ENCODE measurements at regions not wholly inside any gene's neighbourhood (a gene's known extent, or its start where the extent isn't known, plus 50 kb on each side); places are given as distances from the start of the nearest gene placed in this dataset.

GRCh38 chr7:145293754-145294153, 457.9 kb upstream of the TPK1 start:
- Histone ChIP-seq H3K4me3 (ENCODE audit: low read depth, low read length, poor library complexity, severe bottlenecking) (no peak overlapping the region), H3K27ac (ENCODE audit: low read depth, low read length, poor library complexity, severe bottlenecking) (no peak overlapping the region), H3K27me3 (ENCODE audit: insufficient read depth, low read length) (no peaks in the 10 kb centered on the region)

DNA sequence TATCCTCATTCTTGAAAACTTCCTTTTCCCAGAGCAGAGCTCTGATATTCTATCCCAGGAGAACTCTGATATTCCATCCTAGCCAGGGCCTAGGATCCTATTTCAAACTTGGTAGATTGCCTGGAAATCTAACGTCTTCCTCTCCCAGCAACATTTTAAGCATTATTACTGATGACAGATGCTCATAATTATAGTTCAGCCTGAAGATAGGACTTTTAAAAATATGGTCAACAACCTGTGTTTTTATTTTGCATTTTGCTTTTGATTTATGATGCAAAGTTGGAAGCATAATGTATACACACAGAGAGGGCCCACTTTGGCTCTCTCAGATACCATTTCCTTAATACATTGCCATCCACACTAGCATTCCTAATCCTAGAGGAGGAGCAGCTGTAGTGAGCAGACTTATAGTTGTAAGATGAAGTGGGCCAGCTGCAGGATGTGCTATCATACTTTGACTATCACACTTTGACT, 457.4 kb upstream of the TPK1 start:
- TF ChIP-seq EZH2 (IDR thresholded peaks at IDR 0.05; ENCODE audit: borderline replicate concordance, low read length), result no peak
- TF ChIP-seq, protein P1, sequence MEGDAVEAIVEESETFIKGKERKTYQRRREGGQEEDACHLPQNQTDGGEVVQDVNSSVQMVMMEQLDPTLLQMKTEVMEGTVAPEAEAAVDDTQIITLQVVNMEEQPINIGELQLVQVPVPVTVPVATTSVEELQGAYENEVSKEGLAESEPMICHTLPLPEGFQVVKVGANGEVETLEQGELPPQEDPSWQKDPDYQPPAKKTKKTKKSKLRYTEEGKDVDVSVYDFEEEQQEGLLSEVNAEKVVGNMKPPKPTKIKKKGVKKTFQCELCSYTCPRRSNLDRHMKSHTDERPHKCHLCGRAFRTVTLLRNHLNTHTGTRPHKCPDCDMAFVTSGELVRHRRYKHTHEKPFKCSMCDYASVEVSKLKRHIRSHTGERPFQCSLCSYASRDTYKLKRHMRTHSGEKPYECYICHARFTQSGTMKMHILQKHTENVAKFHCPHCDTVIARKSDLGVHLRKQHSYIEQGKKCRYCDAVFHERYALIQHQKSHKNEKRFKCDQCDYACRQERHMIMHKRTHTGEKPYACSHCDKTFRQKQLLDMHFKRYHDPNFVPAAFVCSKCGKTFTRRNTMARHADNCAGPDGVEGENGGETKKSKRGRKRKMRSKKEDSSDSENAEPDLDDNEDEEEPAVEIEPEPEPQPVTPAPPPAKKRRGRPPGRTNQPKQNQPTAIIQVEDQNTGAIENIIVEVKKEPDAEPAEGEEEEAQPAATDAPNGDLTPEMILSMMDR (IDR thresholded peaks at IDR 0.05; ENCODE audit: low read length), result no peak
- Histone ChIP-seq H3K9me2 (ENCODE audit: low read depth, low read length) (no peaks in the 10 kb centered on the region), H3K9me3 (ENCODE audit: low read length) (no peaks in the 10 kb centered on the region)

More at GRCh38 chr7:145293754-145294153, 457.9 kb upstream of the TPK1 start:
- Histone ChIP-seq H3K9me2 (ENCODE audit: low read depth, low read length) (no peaks in the 10 kb centered on the region), H2AFZ (ENCODE audit: low read length) (no peak overlapping the region), H3K4me1 (ENCODE audit: insufficient read depth, low read length, severe bottlenecking) (no peaks in the 10 kb centered on the region), H3K9me3 (ENCODE audit: low read length) (no peaks in the 10 kb centered on the region), H3F3A (ENCODE audit: insufficient read depth, low read length) (no peaks in the 10 kb centered on the region), H3K4me2 (ENCODE audit: low read length) (no peak overlapping the region), H4K20me1 (ENCODE audit: insufficient read depth, low read length) (no peaks in the 10 kb centered on the region), H3K36me3 (ENCODE audit: insufficient read depth, low read length) (no peaks in the 10 kb centered on the region), H3K9ac (ENCODE audit: low read length) (no peak overlapping the region), H3K79me2 (ENCODE audit: insufficient read depth, low read length) (no peaks in the 10 kb centered on the region)
- TF ChIP-seq, protein P1 (IDR thresholded peaks at IDR 0.05; ENCODE audit: low read length), result no peak

GRCh38 chr7:145289384-145289783, 453.5 kb upstream of the TPK1 start:
- Histone ChIP-seq H4K20me1 (ENCODE audit: insufficient read depth, low read length) (no peaks in the 10 kb centered on the region), H3K9me3 (ENCODE audit: low read length) (no peaks in the 10 kb centered on the region; the same call in 1 of the 2 replicates), H3F3A (ENCODE audit: insufficient read depth, low read length) (no peaks in the 10 kb centered on the region), H3K79me2 (ENCODE audit: insufficient read depth, low read length) (no peaks in the 10 kb centered on the region), H3K36me3 (ENCODE audit: insufficient read depth, low read length) (no peaks in the 10 kb centered on the region), H3K9ac (ENCODE audit: low read length) (no peak overlapping the region), H3K4me3 (ENCODE audit: low read depth, low read length, poor library complexity, severe bottlenecking) (no peak overlapping the region), H3K27me3 (ENCODE audit: insufficient read depth, low read length) (no peaks in the 10 kb centered on the region), H3K4me2 (ENCODE audit: low read length) (no peak overlapping the region), H2AFZ (ENCODE audit: low read length) (no peak overlapping the region), H3K4me1 (ENCODE audit: insufficient read depth, low read length, severe bottlenecking) (no peaks in the 10 kb centered on the region), H3K27ac (ENCODE audit: low read depth, low read length, poor library complexity, severe bottlenecking) (no peak overlapping the region), H3K9me2 (ENCODE audit: low read depth, low read length) (no peaks in the 10 kb centered on the region)
- TF ChIP-seq, protein P1 (IDR thresholded peaks at IDR 0.05; ENCODE audit: low read length), result no peak
- no peak for TF ChIP-seq EZH2 (IDR thresholded peaks at IDR 0.05; ENCODE audit: borderline replicate concordance, low read length)

More for the DNA sequence above, 457.4 kb upstream of the TPK1 start:
- H3K79me2 ChIP-seq (ENCODE audit: insufficient read depth, low read length), result no peaks in the 10 kb centered on the region
- no peak overlapping the region for H3K4me2 ChIP-seq (ENCODE audit: low read length)
- no peaks in the 10 kb centered on the region for H3K36me3 ChIP-seq (ENCODE audit: insufficient read depth, low read length)
- H3K27ac ChIP-seq (ENCODE audit: low read depth, low read length, poor library complexity, severe bottlenecking), result no peak overlapping the region
- no peaks in the 10 kb centered on the region for H3K27me3 ChIP-seq (ENCODE audit: insufficient read depth, low read length)
- H3K4me1 ChIP-seq (ENCODE audit: insufficient read depth, low read length, severe bottlenecking), result no peaks in the 10 kb centered on the region
- no peak overlapping the region for H3K9ac ChIP-seq (ENCODE audit: low read length)
- H3F3A ChIP-seq (ENCODE audit: insufficient read depth, low read length), result no peaks in the 10 kb centered on the region
- no peaks in the 10 kb centered on the region for H4K20me1 ChIP-seq (ENCODE audit: insufficient read depth, low read length)
- no peak overlapping the region for H2AFZ ChIP-seq (ENCODE audit: low read length)
- no peak overlapping the region for H3K4me3 ChIP-seq (ENCODE audit: low read depth, low read length, poor library complexity, severe bottlenecking)

Measured in OCI-LY1 (cell line).